ENCODE measurements at regions not wholly inside any gene's neighbourhood (a gene's known extent, or its start where the extent isn't known, plus 50 kb on each side); places are given as distances from the start of the nearest gene placed in this dataset.

GRCh38 chr7:16193631-16194030 is 227.7 kb downstream of the CRPPA start:
- TF ChIP-seq CTCF (IDR thresholded peaks at IDR 0.05; ENCODE audit: low read depth, low read length, poor library complexity, severe bottlenecking), result no peak
- TF ChIP-seq EZH2phosphoT487 (IDR thresholded peaks at IDR 0.05; ENCODE audit: borderline replicate concordance, low read length), result no peak

All from DOHH2 (cell line).